GM23248 (cell line): ENCODE measurements at regions not wholly inside any gene's neighbourhood (a gene's known extent, or its start where the extent isn't known, plus 50 kb on each side); places are given as distances from the start of the nearest gene placed in this dataset.
"Not testable (repeated sequence)": the region's sequence is repeated elsewhere in the genome, so short reads cannot be mapped to it uniquely, and the experiment has no call there.

Experiments
- DNase-seq: peaks from one replicate; pipeline ENCODE4 v3.0.0-alpha.2; 2015
- H2AFZ ChIP-seq: fragments of 200-600 bp; sonication (generic); 2 replicates; pipeline ENCODE4 v1.6.1; 2016; ENCODE audit warnings: antibody characterized with exemption
- H3F3A ChIP-seq: fragments of 200-600 bp; sonication (generic); 2 replicates; pipeline ENCODE4 v1.6.1; 2016; ENCODE audit warnings: mild to moderate bottlenecking, antibody characterized with exemption, mixed run types; ENCODE audit not compliant: insufficient read depth
- H3K27ac ChIP-seq: fragments of 200-600 bp; sonication (generic); 2 replicates; pipeline ENCODE4 v1.5.1; 2016; ENCODE audit warnings: mild to moderate bottlenecking
- H3K27me3 ChIP-seq: fragments of 200-600 bp; sonication (generic); replicated peaks from 2 replicates; pipeline ENCODE4 v1.6.1; 2016; ENCODE audit warnings: mild to moderate bottlenecking; ENCODE audit not compliant: insufficient read depth
- H3K36me3 ChIP-seq: fragments of 200-600 bp; sonication (generic); 2 replicates; pipeline ENCODE4 v1.6.1; 2016; ENCODE audit warnings: low read depth, mild to moderate bottlenecking
- H3K4me1 ChIP-seq: fragments of 200-600 bp; sonication (generic); 2 replicates; pipeline ENCODE4 v1.6.1; 2016; ENCODE audit warnings: mild to moderate bottlenecking; ENCODE audit not compliant: insufficient read depth
- H3K4me2 ChIP-seq: fragments of 200-600 bp; sonication (generic); one replicate; pipeline ENCODE4 v1.6.1; 2016; ENCODE audit warnings: mild to moderate bottlenecking; ENCODE audit not compliant: unreplicated experiment
- H3K4me3 ChIP-seq: fragments of 200-600 bp; sonication (generic); 2 replicates; pipeline ENCODE4 v1.5.1; 2016; ENCODE audit warnings: mild to moderate bottlenecking
- H3K79me2 ChIP-seq: fragments of 200-600 bp; sonication (generic); 2 replicates; pipeline ENCODE4 v1.6.1; 2016; ENCODE audit warnings: mild to moderate bottlenecking; ENCODE audit not compliant: insufficient read depth
- H3K9ac ChIP-seq: fragments of 200-600 bp; sonication (generic); 2 replicates; pipeline ENCODE4 v1.6.1; 2016; ENCODE audit warnings: mild to moderate bottlenecking
- H3K9me2 ChIP-seq: fragments of 200-600 bp; sonication (generic); 2 replicates; pipeline ENCODE4 v1.6.1; 2016; ENCODE audit warnings: mixed run types, mild to moderate bottlenecking, moderate library complexity; ENCODE audit not compliant: insufficient read depth
- H3K9me3 ChIP-seq: fragments of 200-600 bp; sonication (generic); one replicate; pipeline ENCODE4 v1.6.1; 2017; ENCODE audit warnings: low read depth
- H4K20me1 ChIP-seq: fragments of 200-600 bp; sonication (generic); 2 replicates; pipeline ENCODE4 v1.6.0; 2016; ENCODE audit not compliant: insufficient read depth
- EZH2 ChIP-seq: fragments of 200-600 bp; sonication (generic); IDR thresholded peaks from 2 replicates; pipeline ENCODE4 v1.6.1; 2018; ENCODE audit warnings: antibody characterized with exemption, mild to moderate bottlenecking; ENCODE audit not compliant: insufficient read depth, poor library complexity, severe bottlenecking
- EZH2phosphoT487 ChIP-seq: fragments of 200-600 bp; sonication (generic); IDR thresholded peaks from 2 replicates; pipeline ENCODE4 v1.6.1; 2018; ENCODE audit warnings: antibody characterized with exemption, moderate library complexity, mild to moderate bottlenecking, low read depth; ENCODE audit not compliant: insufficient read depth
- WGBS, 2 experiments: methylation state at CpG; one replicate each; pipeline ENCODE4 v1.1.6; 2015 to 2017; ENCODE audit warnings: low lambda C conversion rate in 2 of 2, low coverage in 1 of 2; ENCODE audit errors: missing lambda C conversion rate in 2 of 2; 5-methylcytosine and 5-hydroxymethylcytosine counted together
- in situ Hi-C: fragments of 300-500 bp; cut with MboI; formaldehyde crosslinking; loops from 2 replicates; pipeline ENCODE4 v1.15.0; 2020

- in situ Hi-C loops, result no loop called here
- H3K4me3 ChIP-seq, result no peak overlapping the region
- H4K20me1 ChIP-seq, result no peaks in the 10 kb centered on the region
- no peak overlapping the region for H3K4me2 ChIP-seq
- TF ChIP-seq EZH2 (no peak), EZH2phosphoT487 (no peak)
- WGBS, 2 experiments, result 43 to 47% methylated on average over 6 of the region's 6 CpGs
- no peaks in the 10 kb centered on the region for H3K9me3 ChIP-seq
- peaks cover 6% of the 10 kb centered on the region; the same call in 1 of the 2 replicates for H3K4me1 ChIP-seq
- H3K9ac ChIP-seq, result no peak overlapping the region
- no peak overlapping the region for H2AFZ ChIP-seq
- peak; percentile 78 for DNase-seq
- H3K79me2 ChIP-seq, result no peaks in the 10 kb centered on the region
- no peak overlapping the region for H3K27ac ChIP-seq
- H3K9me2 ChIP-seq, result no peaks in the 10 kb centered on the region
- no peaks in the 10 kb centered on the region for H3F3A ChIP-seq
- H3K27me3 ChIP-seq, result no peaks in the 10 kb centered on the region
- no peaks in the 10 kb centered on the region for H3K36me3 ChIP-seq
Observed at GRCh38 chr14:89673512-89674225, 256.6 kb upstream of the FOXN3 start.

GRCh38 chr14:89672636-89673511, 255.8 kb upstream of the FOXN3 start:
- H3K4me1 ChIP-seq, result peaks cover 6% of the 10 kb centered on the region; the same call in 1 of the 2 replicates
- no peak overlapping the region for H3K4me3 ChIP-seq
- H3K36me3 ChIP-seq, result no peaks in the 10 kb centered on the region
- H3K9ac ChIP-seq, result no peak overlapping the region
- 84 to 86% methylated on average over 17 of the region's 17 CpGs for WGBS, 2 experiments
- TF ChIP-seq EZH2phosphoT487 (no peak), EZH2 (no peak)
- H3K9me3 ChIP-seq, result no peaks in the 10 kb centered on the region
- H3K27ac ChIP-seq, result no peak overlapping the region
- H3F3A ChIP-seq, result no peaks in the 10 kb centered on the region
- H3K79me2 ChIP-seq, result no peaks in the 10 kb centered on the region
- no peaks in the 10 kb centered on the region for H3K27me3 ChIP-seq
- no peaks in the 10 kb centered on the region for H4K20me1 ChIP-seq
- H3K4me2 ChIP-seq, result no peak overlapping the region
- in situ Hi-C loops, result no loop called here
- no peak for DNase-seq
- H2AFZ ChIP-seq, result no peak overlapping the region
- no peaks in the 10 kb centered on the region for H3K9me2 ChIP-seq

- no peak overlapping the region for H3K4me3 ChIP-seq
- DNase-seq, result no peak
- in situ Hi-C loops, result no loop called here
Observed at GRCh38 chr14:89669193-89669592, 252.2 kb upstream of the FOXN3 start.

GRCh38 chr14:89667983-89668382, 250.9 kb upstream of the FOXN3 start:
- WGBS, 2 experiments, result 52 to 57% methylated on average over 7 of the region's 7 CpGs
- Histone ChIP-seq H3K9me2 (no peaks in the 10 kb centered on the region), H3K4me1 (no peaks in the 10 kb centered on the region)

More at GRCh38 chr14:89669193-89669592, 252.2 kb upstream of the FOXN3 start:
- Histone ChIP-seq H3K27ac (no peak overlapping the region), H4K20me1 (no peaks in the 10 kb centered on the region), H3K27me3 (no peaks in the 10 kb centered on the region), H2AFZ (no peak overlapping the region), H3K36me3 (no peaks in the 10 kb centered on the region), H3K4me2 (no peak overlapping the region), H3K9me2 (no peaks in the 10 kb centered on the region), H3K4me1 (peaks cover 5% of the 10 kb centered on the region; the same call in 1 of the 2 replicates), H3K79me2 (no peaks in the 10 kb centered on the region), H3K9me3 (no peaks in the 10 kb centered on the region), H3F3A (no peaks in the 10 kb centered on the region), H3K9ac (no peak overlapping the region)
- WGBS, 2 experiments, result 86 to 91% methylated on average over 11 of the region's 11 CpGs
- TF ChIP-seq EZH2phosphoT487, result no peak

GRCh38 chr14:89665300-89666081, 248.5 kb upstream of the FOXN3 start:
- H3K27ac ChIP-seq, DNase-seq, H3K4me2 ChIP-seq, H3K4me3 ChIP-seq, H3K36me3 ChIP-seq, H4K20me1 ChIP-seq, H3K9me2 ChIP-seq, H3K27me3 ChIP-seq, H3F3A ChIP-seq, H3K9ac ChIP-seq, H2AFZ ChIP-seq, H3K4me1 ChIP-seq, in situ Hi-C loops, H3K9me3 ChIP-seq, H3K79me2 ChIP-seq: not testable (repeated sequence)
- WGBS, 2 experiments, result 80 to 85% methylated on average over 7 of the region's 7 CpGs

More at GRCh38 chr14:89667983-89668382, 250.9 kb upstream of the FOXN3 start:
- no peaks in the 10 kb centered on the region for H4K20me1 ChIP-seq
- H3K27me3 ChIP-seq, result no peaks in the 10 kb centered on the region
- TF ChIP-seq EZH2phosphoT487 (no peak), EZH2 (no peak)
- in situ Hi-C loops, result no loop called here
- H3K9me3 ChIP-seq, result no peaks in the 10 kb centered on the region
- DNase-seq, result peak; percentile 15
- no peak overlapping the region for H3K4me2 ChIP-seq
- H3K36me3 ChIP-seq, result no peaks in the 10 kb centered on the region
- H3K9ac ChIP-seq, result no peak overlapping the region
- H3K79me2 ChIP-seq, result no peaks in the 10 kb centered on the region
- H3K27ac ChIP-seq, result no peak overlapping the region
- no peak overlapping the region for H3K4me3 ChIP-seq
- H2AFZ ChIP-seq, result no peak overlapping the region
- H3F3A ChIP-seq, result no peaks in the 10 kb centered on the region
